ENCODE measurements at regions not wholly inside any gene's neighbourhood (a gene's known extent, or its start where the extent isn't known, plus 50 kb on each side); places are given as distances from the start of the nearest gene placed in this dataset.

DNA sequence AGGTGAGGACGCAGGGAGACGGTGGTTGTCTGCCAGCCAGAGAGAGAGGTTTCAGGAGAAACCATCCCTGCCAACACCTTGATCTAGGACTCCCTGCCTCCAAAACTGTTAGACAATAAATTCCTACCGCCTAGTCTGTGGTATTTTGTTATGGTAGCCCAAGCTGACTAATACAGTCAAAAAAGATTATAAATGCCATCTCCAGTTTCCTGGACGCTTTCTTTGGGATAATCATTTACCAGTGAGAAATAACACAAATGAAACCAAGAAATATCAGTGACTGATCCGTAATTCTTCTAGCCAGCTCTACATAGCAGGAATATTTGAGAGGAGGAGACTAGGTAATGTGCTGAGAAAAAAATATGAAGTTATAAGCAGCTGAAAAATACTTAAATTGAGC lies 707.8 kb upstream of the LMCD1 start:
- DNase-seq (ENCODE audit: insufficient read length), result no peak
- FAIRE-seq, result no peak
- no peak for TF ChIP-seq POLR2A (IDR thresholded peaks at IDR 0.05; ENCODE audit: low read depth, low read length)
- no peak for TF ChIP-seq POLR2AphosphoS5 (IDR thresholded peaks at IDR 0.05; ENCODE audit: low read depth, low read length)
- TF ChIP-seq TAF1 (IDR thresholded peaks at IDR 0.05; ENCODE audit: borderline replicate concordance, low read depth, low read length), result no peak

DNA sequence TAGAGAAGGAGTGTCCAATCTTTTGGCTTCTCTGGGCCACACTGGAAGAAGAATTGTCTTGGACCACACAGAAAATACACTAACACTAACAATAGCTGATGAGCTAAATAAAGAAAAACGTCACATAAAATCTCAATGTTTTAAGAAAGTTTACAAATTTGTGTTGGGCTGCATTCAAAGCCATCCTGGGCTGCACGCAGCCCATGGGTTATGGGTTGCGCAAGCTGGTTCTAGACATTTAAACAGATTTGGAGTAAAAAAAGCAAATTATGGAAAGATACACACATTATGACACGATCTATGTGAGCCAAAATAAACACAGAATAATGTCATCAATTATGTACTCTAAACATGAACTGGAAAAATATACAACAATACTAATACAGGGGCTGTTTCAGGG lies 703.3 kb upstream of the LMCD1 start:
- no peak for FAIRE-seq
- no peak for TF ChIP-seq POLR2AphosphoS5 (IDR thresholded peaks at IDR 0.05; ENCODE audit: low read depth, low read length)
- no peak for TF ChIP-seq TAF1 (IDR thresholded peaks at IDR 0.05; ENCODE audit: borderline replicate concordance, low read depth, low read length)
- no peak for TF ChIP-seq POLR2A (IDR thresholded peaks at IDR 0.05; ENCODE audit: low read depth, low read length)

GRCh38 chr3:7800006-7800780 lies 701.4 kb upstream of the LMCD1 start:
- TF ChIP-seq POLR2AphosphoS5 (IDR thresholded peaks at IDR 0.05; ENCODE audit: low read depth, low read length) (no peak), TAF1 (IDR thresholded peaks at IDR 0.05; ENCODE audit: borderline replicate concordance, low read depth, low read length) (no peak), POLR2A (IDR thresholded peaks at IDR 0.05; ENCODE audit: low read depth, low read length) (no peak)
- no peak for FAIRE-seq
- no peak for DNase-seq (ENCODE audit: insufficient read length)

More for the DNA sequence above, 703.3 kb upstream of the LMCD1 start:
- DNase-seq (ENCODE audit: insufficient read length), result no peak

- TF ChIP-seq POLR2AphosphoS5 (IDR thresholded peaks at IDR 0.05; ENCODE audit: low read depth, low read length) (no peak), POLR2A (IDR thresholded peaks at IDR 0.05; ENCODE audit: low read depth, low read length) (no peak), TAF1 (IDR thresholded peaks at IDR 0.05; ENCODE audit: borderline replicate concordance, low read depth, low read length) (no peak)
- no peak for FAIRE-seq
- DNase-seq (ENCODE audit: insufficient read length), result no peak
Measured at GRCh38 chr3:7812490-7812889, 689.1 kb upstream of the LMCD1 start.

GRCh38 chr3:7813365-7813764 lies 688.3 kb upstream of the LMCD1 start:
- no peak for DNase-seq (ENCODE audit: insufficient read length)
- TF ChIP-seq TAF1 (IDR thresholded peaks at IDR 0.05; ENCODE audit: borderline replicate concordance, low read depth, low read length), result no peak
- TF ChIP-seq POLR2A (IDR thresholded peaks at IDR 0.05; ENCODE audit: low read depth, low read length), result no peak
- no peak for TF ChIP-seq POLR2AphosphoS5 (IDR thresholded peaks at IDR 0.05; ENCODE audit: low read depth, low read length)
- FAIRE-seq, result no peak

GRCh38 chr3:7817239-7817638 lies 684.4 kb upstream of the LMCD1 start:
- FAIRE-seq, result no peak
- TF ChIP-seq POLR2A (IDR thresholded peaks at IDR 0.05; ENCODE audit: low read depth, low read length), result no peak
- TF ChIP-seq TAF1 (IDR thresholded peaks at IDR 0.05; ENCODE audit: borderline replicate concordance, low read depth, low read length), result no peak
- TF ChIP-seq POLR2AphosphoS5 (IDR thresholded peaks at IDR 0.05; ENCODE audit: low read depth, low read length), result no peak
- DNase-seq (ENCODE audit: insufficient read length), result no peak

DNA sequence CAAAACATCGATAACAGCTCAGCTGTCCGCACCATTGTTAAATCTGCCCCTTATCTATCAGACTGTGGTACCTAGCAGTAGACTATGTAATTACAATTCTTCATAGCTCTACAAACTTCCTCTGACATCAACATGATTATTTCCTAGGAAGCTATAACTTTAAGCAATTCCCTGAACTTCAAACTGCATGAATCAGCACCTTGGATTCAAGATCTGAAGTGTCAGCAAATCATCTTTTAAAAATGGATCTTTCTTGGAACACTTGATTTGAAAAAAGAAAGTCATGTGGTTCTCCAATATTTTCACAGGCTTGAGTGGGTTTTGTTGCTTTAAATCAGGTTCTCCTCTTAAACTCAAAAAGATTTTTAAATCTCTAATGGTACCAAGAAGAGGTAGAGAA lies 680.7 kb upstream of the LMCD1 start:
- FAIRE-seq (no peak), DNase-seq (ENCODE audit: insufficient read length) (no peak)
- TF ChIP-seq POLR2A (IDR thresholded peaks at IDR 0.05; ENCODE audit: low read depth, low read length) (no peak), TAF1 (IDR thresholded peaks at IDR 0.05; ENCODE audit: borderline replicate concordance, low read depth, low read length) (no peak), POLR2AphosphoS5 (IDR thresholded peaks at IDR 0.05; ENCODE audit: low read depth, low read length) (no peak)

DNA sequence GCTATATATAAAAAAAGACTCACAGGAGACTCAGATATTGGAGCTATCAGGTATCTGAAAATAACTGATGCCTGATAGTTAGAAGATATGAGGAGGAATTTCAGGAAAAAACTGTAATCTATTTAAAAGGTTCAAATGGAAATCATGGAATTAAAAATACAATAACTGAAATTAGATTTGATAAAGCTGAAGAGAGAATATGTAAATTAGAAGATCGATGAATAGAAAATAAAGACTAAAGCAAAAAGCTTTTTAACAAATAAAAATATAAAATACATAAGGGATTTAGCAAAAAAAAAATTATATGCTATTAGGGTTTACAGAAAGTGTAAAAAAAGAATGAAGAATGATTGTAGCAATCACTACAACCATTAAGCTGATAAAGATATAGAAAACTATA lies 679.8 kb upstream of the LMCD1 start:
- no peak for TF ChIP-seq POLR2AphosphoS5 (IDR thresholded peaks at IDR 0.05; ENCODE audit: low read depth, low read length)
- TF ChIP-seq POLR2A (IDR thresholded peaks at IDR 0.05; ENCODE audit: low read depth, low read length), result no peak
- TF ChIP-seq TAF1 (IDR thresholded peaks at IDR 0.05; ENCODE audit: borderline replicate concordance, low read depth, low read length), result no peak
- no peak for DNase-seq (ENCODE audit: insufficient read length)

DNA sequence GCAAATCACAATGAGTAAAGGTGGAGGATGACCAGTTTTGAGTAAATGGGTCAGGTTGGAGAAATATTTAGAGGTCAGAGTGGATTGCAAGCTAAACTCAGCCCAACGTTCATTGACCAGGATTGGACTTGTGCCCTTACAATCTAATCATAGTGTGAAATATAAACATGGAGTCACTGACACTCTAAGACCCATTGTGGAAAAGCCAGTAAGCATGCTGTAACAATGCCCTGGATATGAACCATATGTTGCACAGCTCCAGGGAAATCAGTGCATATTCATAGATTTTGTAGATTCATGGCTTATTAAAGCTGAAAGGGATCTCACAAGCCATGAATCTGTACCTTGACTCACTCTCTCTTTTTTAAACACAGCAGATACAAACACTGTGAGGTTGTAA lies 660.2 kb upstream of the LMCD1 start:
- DNase-seq (ENCODE audit: insufficient read length), result no peak
- no peak for FAIRE-seq
- TF ChIP-seq TAF1 (IDR thresholded peaks at IDR 0.05; ENCODE audit: borderline replicate concordance, low read depth, low read length) (no peak), POLR2AphosphoS5 (IDR thresholded peaks at IDR 0.05; ENCODE audit: low read depth, low read length) (no peak), POLR2A (IDR thresholded peaks at IDR 0.05; ENCODE audit: low read depth, low read length) (no peak)

More for the DNA sequence above, 679.8 kb upstream of the LMCD1 start:
- FAIRE-seq, result no peak

- DNase-seq (ENCODE audit: insufficient read length) (no peak), FAIRE-seq (no peak)
- TF ChIP-seq POLR2A (IDR thresholded peaks at IDR 0.05; ENCODE audit: low read depth, low read length), result no peak
- no peak for TF ChIP-seq TAF1 (IDR thresholded peaks at IDR 0.05; ENCODE audit: borderline replicate concordance, low read depth, low read length)
- no peak for TF ChIP-seq POLR2AphosphoS5 (IDR thresholded peaks at IDR 0.05; ENCODE audit: low read depth, low read length)
Measured at GRCh38 chr3:7843441-7843840, 658.2 kb upstream of the LMCD1 start.

GRCh38 chr3:7847021-7847420 lies 654.6 kb upstream of the LMCD1 start:
- FAIRE-seq (no peak), DNase-seq (ENCODE audit: insufficient read length) (no peak)
- TF ChIP-seq TAF1 (IDR thresholded peaks at IDR 0.05; ENCODE audit: borderline replicate concordance, low read depth, low read length) (no peak), POLR2AphosphoS5 (IDR thresholded peaks at IDR 0.05; ENCODE audit: low read depth, low read length) (no peak), POLR2A (IDR thresholded peaks at IDR 0.05; ENCODE audit: low read depth, low read length) (no peak)

DNA sequence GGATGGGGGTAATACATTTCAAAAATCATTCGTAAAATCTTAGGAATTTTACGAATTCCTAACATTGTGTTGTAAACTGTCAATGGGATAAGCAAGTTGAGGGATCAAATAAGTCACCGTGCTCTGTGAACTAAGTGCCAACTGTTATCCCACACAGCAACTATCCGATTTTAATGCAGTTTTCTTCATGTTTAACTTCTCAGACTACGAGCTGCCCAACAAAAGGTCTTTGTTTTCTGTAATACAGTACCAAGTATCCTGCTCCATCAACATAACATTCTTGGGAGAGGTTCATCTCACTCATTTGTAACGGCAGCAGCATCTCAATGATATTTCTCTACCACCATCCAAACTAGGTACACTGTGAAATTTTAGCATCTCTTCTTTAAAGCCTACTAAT lies 654.1 kb upstream of the LMCD1 start:
- no peak for FAIRE-seq
- TF ChIP-seq TAF1 (IDR thresholded peaks at IDR 0.05; ENCODE audit: borderline replicate concordance, low read depth, low read length) (no peak), POLR2A (IDR thresholded peaks at IDR 0.05; ENCODE audit: low read depth, low read length) (no peak), POLR2AphosphoS5 (IDR thresholded peaks at IDR 0.05; ENCODE audit: low read depth, low read length) (no peak)
- DNase-seq (ENCODE audit: insufficient read length), result no peak
